Stimulated activated CD8-positive, alpha-beta memory T cell treated with anti-CD3 and anti-CD28 coated beads, Interleukin-7, amount 100 ng/mL, for 1 hour (primary cell): ENCODE measurements at regions not wholly inside any gene's neighbourhood (a gene's known extent, or its start where the extent isn't known, plus 50 kb on each side); places are given as distances from the start of the nearest gene placed in this dataset.
"Not testable (repeated sequence)": the region's sequence is repeated elsewhere in the genome, so short reads cannot be mapped to it uniquely, and the experiment has no call there.

Experiments
- DNase-seq, 2 donors: peaks; one replicate each; pipeline ENCODE4 v3.0.0-alpha.2; 2020; ENCODE audit warnings: low read depth in 2 of 2

DNA sequence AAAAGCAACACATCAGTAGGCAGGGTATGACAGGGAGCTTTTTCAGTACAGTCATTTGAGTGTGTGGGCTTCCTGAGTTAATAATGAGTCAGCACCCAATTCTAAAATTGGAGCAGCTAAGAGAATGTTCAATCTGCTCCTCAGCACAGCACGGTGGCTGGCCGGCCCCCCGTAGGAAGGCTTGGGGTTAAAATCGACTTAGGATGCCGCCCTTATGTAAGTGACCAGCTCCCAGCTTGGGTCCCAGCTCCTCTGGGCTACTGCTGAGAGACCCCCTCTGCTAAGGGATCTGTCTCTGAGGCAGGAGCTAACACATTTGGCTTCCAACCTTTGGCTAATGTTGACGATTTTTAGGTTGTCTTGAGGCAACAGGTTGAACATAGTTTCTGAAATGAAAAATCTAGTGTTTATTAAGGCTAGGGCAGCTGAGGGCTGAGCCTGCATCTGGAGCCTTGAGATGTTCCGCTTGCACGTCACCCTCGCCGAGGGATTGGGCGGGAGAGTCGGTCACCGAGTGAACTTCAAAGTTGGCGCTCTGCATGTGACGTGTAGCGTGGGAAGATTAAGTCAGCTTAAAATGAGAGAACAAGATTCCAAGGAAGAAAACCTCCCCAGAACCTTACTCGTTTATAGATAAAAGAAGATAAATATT is 291.3 kb upstream of the PLGLB2 start:
- not testable (repeated sequence) for DNase-seq

DNA sequence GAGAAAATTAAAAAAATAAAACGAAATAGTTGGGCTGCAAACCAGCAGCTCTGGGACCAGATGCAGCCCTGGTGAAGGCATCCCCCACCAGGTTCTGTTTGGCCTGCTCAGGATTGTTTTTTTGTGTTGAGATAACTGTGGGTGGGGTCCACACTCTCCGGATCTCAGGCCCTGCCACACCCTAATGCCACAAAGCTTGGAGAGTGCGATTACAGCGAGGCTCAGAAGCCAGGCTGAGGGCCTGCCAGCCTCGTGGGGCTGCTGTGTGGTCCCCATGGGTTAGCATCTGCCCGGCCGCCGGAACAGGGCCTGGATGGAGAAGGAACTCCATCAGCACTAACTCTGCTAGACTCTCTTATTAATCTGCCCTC is 290.8 kb upstream of the PLGLB2 start:
- not testable (repeated sequence) for DNase-seq

GRCh38 chr2:87458938-87459337 is 288.9 kb upstream of the PLGLB2 start:
- DNase-seq, result not testable (repeated sequence)

DNA sequence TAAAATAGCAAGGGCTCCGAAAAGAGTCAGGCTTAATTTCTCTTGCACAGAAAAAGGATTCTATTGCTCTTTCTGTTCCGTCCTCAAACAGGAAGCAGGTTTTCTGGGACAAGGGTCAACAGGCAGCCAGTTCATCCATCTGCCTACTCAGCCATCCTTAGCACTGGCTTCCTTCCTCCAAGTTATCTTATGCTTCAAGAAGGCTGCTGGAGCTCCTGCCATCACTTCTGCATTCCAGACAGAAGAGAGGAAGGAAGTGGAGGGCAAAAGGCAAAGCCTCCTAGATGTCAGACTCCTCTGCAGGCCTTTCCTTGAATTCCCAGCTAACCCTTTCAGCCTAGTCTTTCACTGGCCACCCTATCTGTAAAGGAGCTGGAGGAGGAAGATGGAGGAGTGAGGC is 287.8 kb upstream of the PLGLB2 start:
- not testable (repeated sequence) for DNase-seq

DNA sequence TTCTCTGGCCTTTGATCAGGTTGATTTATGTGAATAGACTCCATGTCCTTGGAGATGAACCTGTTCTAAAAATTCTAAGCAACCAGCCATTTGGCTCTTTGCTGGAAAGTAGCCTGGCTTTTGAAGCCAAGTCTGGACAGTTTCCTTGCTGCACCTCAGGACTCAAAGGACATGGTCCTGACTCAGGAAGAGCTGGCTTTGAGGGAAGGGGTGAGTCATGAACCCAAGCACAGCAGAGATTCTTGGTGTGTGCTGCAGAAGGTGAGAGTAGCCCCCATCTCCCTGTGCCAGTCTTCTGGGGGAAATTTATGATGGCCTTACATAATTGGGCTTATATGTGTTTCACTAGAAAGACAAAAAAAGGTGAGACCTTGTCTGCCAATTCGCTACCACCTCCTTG is 287.2 kb upstream of the PLGLB2 start:
- DNase-seq, result not testable (repeated sequence)

DNA sequence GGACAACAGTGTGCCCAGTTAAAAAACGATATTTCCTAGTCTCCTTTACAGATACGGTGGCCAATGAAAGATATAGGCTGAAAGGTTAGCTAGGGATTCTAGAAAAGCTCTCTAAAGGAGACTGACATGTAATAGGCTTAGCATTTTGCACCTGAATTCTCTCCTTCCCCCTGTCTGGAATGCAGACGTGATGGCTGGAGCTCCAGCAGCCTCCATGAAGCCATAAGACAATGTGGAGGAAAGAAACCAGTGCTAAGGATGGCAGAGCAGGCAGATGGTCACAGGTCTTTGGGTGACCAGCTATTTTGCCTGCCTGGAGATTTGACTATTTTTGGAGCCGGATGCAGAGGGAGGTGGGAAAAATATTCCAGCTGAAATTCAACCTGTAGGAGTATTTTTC is 286.2 kb upstream of the PLGLB2 start:
- DNase-seq, result not testable (repeated sequence)

DNA sequence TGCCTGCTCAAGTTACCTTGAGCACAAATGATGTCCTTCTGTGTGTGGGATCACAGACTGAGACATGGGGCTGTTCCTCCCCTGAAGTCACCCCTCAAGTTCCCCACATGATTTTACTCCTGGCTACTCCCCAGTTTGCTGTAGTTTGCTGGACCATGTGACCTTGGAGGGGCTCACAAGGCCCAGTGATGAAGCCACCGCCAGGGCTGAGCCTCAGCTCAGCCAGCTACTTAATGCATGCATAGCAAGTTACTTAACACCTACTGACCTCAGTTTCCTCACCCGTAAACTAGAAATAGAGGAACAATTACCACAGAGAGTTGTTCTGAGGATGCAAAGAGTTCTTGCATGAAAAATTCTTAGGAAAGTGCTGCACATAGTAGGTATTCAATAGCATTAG is 283.7 kb upstream of the PLGLB2 start:
- DNase-seq, result not testable (repeated sequence)

DNA sequence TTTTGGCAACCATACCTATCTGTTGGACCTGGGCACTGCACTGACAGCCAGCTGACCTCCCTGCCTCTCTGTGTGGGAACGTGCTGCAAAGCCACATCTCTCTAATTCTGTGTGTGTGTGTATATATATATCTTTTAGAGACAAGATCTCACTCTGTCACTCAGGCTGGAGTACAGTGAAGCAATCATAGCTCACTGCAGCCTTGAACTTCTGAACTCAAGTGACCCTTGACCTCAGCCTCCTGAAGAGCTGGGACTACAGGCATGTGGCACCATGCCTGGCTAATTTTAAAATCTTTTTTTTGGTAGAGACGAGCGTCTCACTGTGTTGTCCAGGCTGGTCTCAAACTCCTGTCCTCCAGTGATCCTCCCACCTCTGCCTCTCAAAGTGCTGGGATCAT is 282.2 kb upstream of the PLGLB2 start:
- DNase-seq, result not testable (repeated sequence)

GRCh38 chr2:87466591-87467120 is 281.2 kb upstream of the PLGLB2 start:
- DNase-seq, result peak in 1 of 2 donors; percentile 43

- not testable (repeated sequence) for DNase-seq
These were observed 279.4 kb upstream of the PLGLB2 start for GRCh38 chr2:87468429-87468981.

- DNase-seq, result not testable (repeated sequence)
These were observed 278.4 kb upstream of the PLGLB2 start for GRCh38 chr2:87469180-87470151.

- not testable (repeated sequence) for DNase-seq
These were observed 277.2 kb upstream of the PLGLB2 start for GRCh38 chr2:87470381-87471380.

DNA sequence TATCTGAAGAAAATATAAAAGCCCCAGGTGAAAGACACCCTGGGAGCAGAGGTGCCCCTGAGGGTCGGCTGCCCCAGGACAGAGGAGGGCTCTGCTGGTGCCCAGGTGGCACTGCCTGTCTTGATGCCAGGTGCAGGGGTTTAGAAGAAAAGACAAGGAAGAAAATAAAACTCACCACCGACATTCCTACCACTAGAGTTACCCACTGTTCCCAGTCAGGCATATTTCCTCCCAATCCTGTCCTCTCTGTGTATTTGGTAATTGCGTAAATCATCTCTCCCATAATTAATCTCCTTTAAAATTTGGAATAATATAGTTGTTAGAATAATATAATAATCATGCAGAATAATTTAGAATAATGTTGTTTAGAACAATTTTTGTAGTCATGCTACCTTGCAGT is 276.4 kb upstream of the PLGLB2 start:
- DNase-seq, result not testable (repeated sequence)

GRCh38 chr2:87476223-87476872 is 271.5 kb upstream of the PLGLB2 start:
- not testable (repeated sequence) for DNase-seq

DNA sequence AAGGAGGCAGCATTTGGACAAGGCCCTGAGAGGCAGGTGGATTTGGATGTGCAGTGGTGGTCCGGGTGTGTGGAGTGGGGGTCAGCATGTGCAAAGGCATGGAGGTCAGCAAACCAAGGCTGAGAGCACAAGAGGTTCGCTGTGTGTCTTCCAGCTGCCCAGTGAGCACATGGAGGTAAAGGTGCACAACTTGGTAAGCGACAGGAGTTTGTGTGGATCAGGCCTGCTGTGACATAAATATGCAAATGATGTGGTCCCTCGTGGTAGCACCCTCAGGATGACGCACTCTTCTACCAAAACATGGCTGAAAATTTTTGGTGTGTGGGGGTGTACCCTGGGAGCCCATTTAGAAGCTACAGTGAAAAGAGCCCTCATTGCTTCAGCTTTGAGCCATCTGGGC is 271.0 kb upstream of the PLGLB2 start:
- DNase-seq, result not testable (repeated sequence)

GRCh38 chr2:87477669-87478428 is 270.0 kb upstream of the PLGLB2 start:
- DNase-seq, result not testable (repeated sequence)

- not testable (repeated sequence) for DNase-seq
These were observed 269.0 kb upstream of the PLGLB2 start for GRCh38 chr2:87478911-87479310.

DNA sequence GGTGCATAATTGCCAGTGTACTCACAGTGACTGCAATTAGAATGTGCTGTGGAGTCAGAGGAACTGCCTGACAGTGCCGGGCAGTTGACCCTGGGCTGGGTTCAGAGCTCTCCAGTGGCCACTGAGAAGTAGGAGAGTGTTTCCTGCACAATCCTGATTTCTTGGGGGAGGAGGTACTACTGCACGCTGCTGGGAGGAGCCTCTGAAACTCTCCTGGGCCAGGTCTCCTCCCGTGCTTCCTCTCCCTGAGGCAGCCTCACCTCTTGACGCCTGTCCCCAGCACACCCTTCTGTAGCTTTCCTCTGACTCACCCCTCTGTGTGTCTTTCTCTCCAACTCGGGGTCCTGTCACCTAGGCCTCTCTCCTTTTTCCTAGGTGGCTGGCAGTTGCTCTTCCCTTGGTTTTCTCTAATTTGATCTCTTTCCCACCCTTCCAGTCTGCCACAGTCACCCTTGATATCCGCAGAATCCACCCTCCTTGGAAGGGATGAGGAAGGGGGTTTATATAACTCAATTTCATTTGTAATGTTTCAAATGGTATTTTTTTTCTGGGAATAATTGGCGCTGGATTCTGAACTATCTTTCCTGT is 264.7 kb upstream of the PLGLB2 start:
- DNase-seq, result not testable (repeated sequence)

GRCh38 chr2:87484363-87484762 is 263.5 kb upstream of the PLGLB2 start:
- not testable (repeated sequence) for DNase-seq
